Kidney capillary endothelial cell (primary cell): ENCODE measurements at regions not wholly inside any gene's neighbourhood (a gene's known extent, or its start where the extent isn't known, plus 50 kb on each side); places are given as distances from the start of the nearest gene placed in this dataset.

ENCODE experiments used
- DNase-seq: peaks from one replicate; pipeline ENCODE4 v3.0.0-alpha.2; 2018; ENCODE audit warnings: low spot score

DNA sequence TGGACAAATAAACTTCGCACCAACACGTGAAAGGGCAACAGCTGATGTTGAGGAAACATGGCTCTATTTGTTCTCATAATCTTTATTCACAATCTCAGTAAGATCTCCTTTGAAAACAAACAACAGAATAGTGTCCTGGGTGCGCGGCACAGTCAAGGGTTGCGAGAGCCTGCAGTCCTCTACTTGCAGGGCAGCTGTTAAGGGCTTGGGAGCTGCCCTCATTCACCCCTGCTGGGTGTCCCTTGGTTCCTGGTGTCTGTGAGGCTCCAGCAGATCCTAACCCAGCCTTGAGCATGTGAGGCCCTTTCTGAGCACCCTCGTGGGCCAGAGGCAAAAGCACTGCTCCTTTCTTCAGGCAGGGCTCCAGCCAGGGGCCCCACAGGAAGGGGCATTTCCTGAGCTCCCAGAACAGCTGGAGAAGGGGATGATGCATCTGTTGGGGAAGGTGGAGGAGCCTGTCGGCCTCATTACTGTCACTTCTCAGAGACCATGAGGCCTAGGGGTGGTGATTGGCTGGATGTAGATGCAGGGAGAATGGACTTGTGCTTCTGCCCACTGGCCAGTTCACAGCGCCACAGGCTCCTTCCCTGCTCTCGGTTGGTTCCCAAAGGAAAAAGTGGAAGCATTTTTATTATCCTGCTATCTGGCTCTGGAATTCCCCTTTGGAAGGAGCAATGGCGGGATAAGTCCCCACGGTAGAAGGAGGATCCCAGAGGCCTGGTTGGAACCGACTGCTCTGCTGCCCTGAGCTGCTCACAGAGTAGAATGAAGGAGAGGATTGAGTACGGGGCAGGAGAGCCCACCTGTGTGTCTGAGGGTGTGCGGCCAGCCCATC, 51.9 kb upstream of the KLF13 start:
- DNase-seq, result peak; percentile 10

DNA sequence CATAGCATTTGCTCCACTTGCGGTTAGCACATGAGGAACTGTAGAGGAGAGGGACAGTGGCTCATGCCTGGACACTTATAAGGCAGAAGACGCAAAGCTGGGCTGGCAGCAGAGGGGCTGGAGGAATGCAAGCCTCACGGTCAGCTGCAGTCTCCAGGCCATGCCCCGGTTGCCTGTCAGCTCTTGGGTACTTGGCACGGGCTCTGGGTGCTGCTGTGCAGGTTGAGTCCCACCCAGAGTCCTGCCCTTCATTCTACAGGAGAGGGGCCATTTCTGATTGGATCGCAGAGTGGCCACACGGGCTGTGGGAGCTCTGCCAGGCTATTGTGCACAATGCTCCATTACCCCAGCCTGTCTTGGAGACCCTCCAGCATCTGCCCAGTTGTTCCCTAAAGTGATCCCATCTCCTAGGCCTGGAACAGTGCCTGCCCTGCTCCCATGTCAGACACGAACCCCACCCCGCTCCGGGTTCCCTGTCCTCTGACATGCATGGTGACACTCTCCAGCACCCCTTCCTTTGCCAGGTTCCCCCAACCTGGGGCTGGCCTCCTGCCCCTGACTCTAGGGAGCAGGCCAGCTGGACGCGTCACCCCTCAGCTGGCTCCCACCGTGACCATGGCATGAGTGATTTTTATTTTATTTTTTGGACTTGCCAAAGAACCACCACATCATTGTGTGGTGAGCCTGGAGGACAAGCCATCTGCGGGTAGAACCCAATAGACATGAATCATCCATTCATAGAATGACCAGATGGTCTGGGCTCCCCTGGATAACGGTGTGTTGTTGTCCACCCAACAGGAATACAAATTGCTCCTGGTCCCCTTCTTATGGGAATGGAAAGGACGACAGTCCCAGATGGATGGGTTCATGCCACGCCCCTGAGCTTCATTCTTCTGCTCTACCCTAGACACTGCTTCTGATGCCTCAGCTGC, 51.0 kb upstream of the KLF13 start:
- no peak for DNase-seq

DNA sequence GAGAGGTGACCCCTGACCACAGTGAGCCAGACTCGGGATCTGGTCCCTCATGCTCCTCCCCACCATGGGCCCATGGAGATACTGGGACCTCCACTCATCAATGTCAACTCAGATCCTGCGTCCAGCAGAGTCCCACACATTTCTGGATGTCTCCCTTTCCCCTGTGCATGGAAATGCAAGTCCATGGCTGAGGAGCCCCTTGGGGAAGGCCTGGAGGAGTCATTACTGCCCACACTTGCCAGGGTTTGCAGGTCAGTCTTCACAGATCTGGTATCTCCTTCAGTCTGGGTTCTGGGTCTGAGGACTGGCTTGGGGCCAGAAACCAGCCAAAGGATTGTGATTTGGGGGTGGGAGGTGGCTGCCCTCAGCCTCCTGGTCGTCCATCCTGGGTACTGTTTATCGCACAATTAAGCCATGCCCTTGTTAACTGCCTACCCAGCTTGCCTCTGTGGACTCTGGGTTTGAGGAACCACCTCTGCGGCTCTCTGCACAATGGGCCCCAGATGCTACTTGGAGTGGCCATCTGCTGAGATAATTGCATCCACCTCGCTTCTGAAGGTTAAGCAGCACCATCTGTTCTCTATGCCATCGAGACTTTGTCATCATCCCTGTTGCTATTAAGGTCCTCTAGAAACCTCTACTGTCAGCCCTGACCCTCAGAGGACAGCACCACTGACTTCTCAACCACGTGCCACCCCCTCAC, 49.9 kb upstream of the KLF13 start:
- DNase-seq, result no peak
